T47D (cell line): ENCODE measurements at regions not wholly inside any gene's neighbourhood (a gene's known extent, or its start where the extent isn't known, plus 50 kb on each side); places are given as distances from the start of the nearest gene placed in this dataset.
"Not testable (repeated sequence)": the region's sequence is repeated elsewhere in the genome, so short reads cannot be mapped to it uniquely, and the experiment has no call there.

Experiments
- DNase-seq, 2 experiments: peaks; one replicate each; pipeline versions ENCODE4 v3.0.0 to v3.0.0-alpha.2; 2011 to 2012; ENCODE audit warnings: low read depth in 1 of 2, low spot score in 1 of 2
- JUND ChIP-seq: IDR thresholded peaks from 2 replicates; pipeline ENCODE4 v1.6.1; 2012; ENCODE audit warnings: low read depth
- in situ Hi-C: cut with HindIII; loops from 2 replicates; pipeline ENCODE4 v1.10.0; 2016; ENCODE audit warnings: low sequenced_read_pairs, low pct_unique_long_range_greater_than_20kb

GRCh38 chr10:28180654-28181053 lies 122.2 kb downstream of the MPP7 start:
- in situ Hi-C loops, result no loop called here
- no peak for DNase-seq
- no peak for TF ChIP-seq JUND

GRCh38 chr10:28179743-28180099 lies 123.1 kb downstream of the MPP7 start:
- TF ChIP-seq JUND, result no peak
- no peak for DNase-seq
- in situ Hi-C loops, result no loop called here

DNA sequence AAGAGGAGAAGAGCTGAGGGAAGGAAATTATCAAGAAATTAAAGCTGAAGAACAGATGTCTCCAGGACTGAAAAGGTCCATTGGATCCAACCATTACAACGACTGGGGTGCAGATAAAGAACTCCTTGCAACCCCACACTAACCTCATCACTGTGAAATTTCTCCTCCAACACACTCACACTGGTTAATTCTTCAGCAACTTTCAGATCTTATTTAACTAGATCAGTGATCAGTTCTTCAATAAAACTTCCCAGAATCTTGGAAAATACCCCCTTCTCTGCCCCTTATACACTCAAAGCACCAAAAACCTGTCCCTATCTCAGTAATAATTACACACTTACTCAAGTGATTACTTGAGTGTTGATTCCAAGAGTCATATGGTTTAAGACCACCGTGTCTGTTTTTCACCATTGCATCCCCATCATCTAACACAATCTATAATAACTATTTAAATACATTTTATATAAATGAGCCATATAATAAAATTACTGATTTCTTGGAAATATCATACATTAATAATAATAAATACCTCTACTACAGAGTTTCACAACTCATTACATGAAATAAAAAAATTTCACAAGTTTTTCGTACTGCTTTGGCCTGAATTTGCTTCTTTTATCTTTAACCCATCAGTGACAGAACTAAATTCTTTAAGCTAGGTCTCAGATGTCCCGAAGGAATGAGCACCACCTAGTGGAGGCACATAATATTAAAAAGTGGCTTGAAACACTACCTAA lies 123.7 kb downstream of the MPP7 start:
- peak; percentile 5 to 66 for DNase-seq
- in situ Hi-C loops, result no loop called here
- TF ChIP-seq JUND, result no peak

- DNase-seq, result no peak
- in situ Hi-C loops, result no loop called here
- no peak for TF ChIP-seq JUND
Observed at GRCh38 chr10:28177944-28178637, 124.8 kb downstream of the MPP7 start.

DNA sequence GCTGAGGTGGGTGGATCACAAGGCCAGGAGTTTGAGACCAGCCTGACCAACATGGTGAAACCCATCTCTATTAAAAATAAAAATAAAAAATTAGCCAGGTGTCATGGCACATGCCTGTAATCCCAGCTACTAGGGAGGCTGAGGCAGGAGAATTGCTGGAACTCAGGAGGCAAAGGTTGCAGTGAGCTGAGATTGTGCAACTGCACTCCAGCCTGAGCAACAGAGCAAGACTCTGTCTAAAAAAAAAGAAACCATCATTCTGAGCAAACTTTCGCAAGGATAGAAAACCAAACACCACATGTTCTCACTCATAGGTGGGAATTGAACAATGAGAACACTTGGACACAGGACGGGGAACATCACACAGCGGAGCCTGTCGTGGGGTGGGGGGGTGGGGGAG lies 126.4 kb downstream of the MPP7 start:
- DNase-seq, in situ Hi-C loops: not testable (repeated sequence)

GRCh38 chr10:28172223-28172610 lies 130.6 kb downstream of the MPP7 start:
- no peak for DNase-seq
- TF ChIP-seq JUND, result no peak
- in situ Hi-C loops, result no loop called here

- no peak for TF ChIP-seq JUND
Observed at GRCh38 chr10:28171468-28172222, 131.2 kb downstream of the MPP7 start.

GRCh38 chr10:28169525-28169924 lies 133.3 kb downstream of the MPP7 start:
- TF ChIP-seq JUND, result no peak
- no peak for DNase-seq
- in situ Hi-C loops, result no loop called here

More at GRCh38 chr10:28171468-28172222, 131.2 kb downstream of the MPP7 start:
- in situ Hi-C loops, result no loop called here
- no peak for DNase-seq

GRCh38 chr10:28160866-28161405 lies 141.9 kb downstream of the MPP7 start:
- no peak for TF ChIP-seq JUND
- in situ Hi-C loops, result no loop called here
- no peak for DNase-seq

DNA sequence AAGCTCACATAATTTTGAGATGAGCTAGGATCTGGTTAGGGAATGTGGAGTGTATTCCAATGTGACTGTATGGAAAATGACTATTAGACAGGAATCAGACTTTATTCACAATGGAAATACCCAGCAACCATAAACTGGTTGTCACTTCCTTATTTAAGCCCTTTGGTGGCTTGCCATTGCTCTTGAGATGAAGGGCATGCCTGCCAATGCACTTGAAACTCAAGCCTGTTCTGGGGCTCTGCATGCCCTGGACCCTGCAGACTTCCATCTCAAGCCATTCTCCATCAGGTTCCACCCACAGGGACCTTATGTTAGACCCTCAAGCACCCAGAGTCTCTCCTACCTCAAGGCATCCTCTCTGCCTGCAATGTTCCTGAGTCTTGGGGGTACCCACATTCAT lies 145.5 kb downstream of the MPP7 start:
- in situ Hi-C loops, result no loop called here
- DNase-seq, result no peak
- TF ChIP-seq JUND, result no peak

DNA sequence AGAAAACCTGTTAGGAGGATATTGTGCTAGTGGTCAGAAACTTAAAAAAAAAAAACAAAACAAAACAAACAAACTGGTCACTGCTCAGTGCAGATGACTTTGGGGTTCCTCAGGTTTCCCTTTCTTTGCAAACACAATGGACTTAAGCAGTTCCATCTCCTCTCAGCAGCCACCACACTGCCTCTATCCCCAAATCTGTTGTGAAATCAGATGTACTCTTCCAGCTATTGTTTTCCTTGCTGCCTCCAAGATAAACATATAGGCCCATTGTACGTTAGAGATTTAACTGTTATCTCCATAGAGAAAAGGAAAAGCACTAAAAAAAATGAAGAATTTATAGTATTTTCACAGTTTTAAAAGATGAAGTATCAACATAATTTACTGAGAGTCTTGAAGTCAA lies 147.1 kb downstream of the MPP7 start:
- TF ChIP-seq JUND, result no peak
- in situ Hi-C loops, result no loop called here

GRCh38 chr10:28151636-28152035 lies 151.2 kb downstream of the MPP7 start:
- TF ChIP-seq JUND, result no peak
- in situ Hi-C loops, result no loop called here
- no peak for DNase-seq

More for the DNA sequence above, 147.1 kb downstream of the MPP7 start:
- no peak for DNase-seq

DNA sequence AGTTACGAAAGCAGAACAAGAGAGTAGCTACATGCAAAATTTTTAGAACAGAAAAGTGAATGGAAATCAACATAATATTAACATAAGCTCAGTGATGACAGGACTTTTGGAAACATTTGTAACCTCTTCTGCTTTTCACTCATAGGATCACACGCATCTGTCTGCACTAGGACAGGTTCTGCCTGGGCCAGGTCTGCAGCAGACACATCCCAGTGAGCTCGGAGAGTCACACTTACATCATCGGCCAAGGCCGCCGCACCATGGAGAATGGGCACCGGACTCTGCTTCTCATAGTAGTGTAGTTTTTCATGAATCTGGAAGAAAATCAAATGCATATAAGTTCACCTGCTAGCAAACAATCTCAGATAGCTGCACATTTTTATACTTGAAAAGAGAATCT lies 150.9 kb upstream of the ODAD2 start:
- in situ Hi-C loops, result no loop called here
- no peak for TF ChIP-seq JUND
- no peak for DNase-seq
